ENCODE measurements at regions not wholly inside any gene's neighbourhood (a gene's known extent, or its start where the extent isn't known, plus 50 kb on each side); places are given as distances from the start of the nearest gene placed in this dataset.

- no peak overlapping the region for H3K27ac ChIP-seq
- no peak for TF ChIP-seq CTCF (conservative IDR thresholded peaks at IDR 0.05)
- TF ChIP-seq ZFX (IDR thresholded peaks at IDR 0.05) = no peak
Measured at GRCh38 chr4:44019721-44020120, 428.9 kb downstream of the KCTD8 start.

- no peak overlapping the region for H3K27ac ChIP-seq
- TF ChIP-seq ZFX (IDR thresholded peaks at IDR 0.05) (no peak), CTCF (conservative IDR thresholded peaks at IDR 0.05) (no peak)
Measured at GRCh38 chr4:44025376-44026020, 423.1 kb downstream of the KCTD8 start.

GRCh38 chr4:44038811-44039210, 409.8 kb downstream of the KCTD8 start:
- TF ChIP-seq CTCF (conservative IDR thresholded peaks at IDR 0.05) = no peak
- no peak for TF ChIP-seq ZFX (IDR thresholded peaks at IDR 0.05)
- no peak overlapping the region for H3K27ac ChIP-seq

- H3K27ac ChIP-seq = no peak overlapping the region
- TF ChIP-seq CTCF (conservative IDR thresholded peaks at IDR 0.05) (no peak), ZFX (IDR thresholded peaks at IDR 0.05) (no peak)
Measured at GRCh38 chr4:44046491-44046890, 402.1 kb downstream of the KCTD8 start.

GRCh38 chr4:44056721-44057151, 391.9 kb downstream of the KCTD8 start:
- H3K27ac ChIP-seq = no peak overlapping the region
- TF ChIP-seq CTCF (conservative IDR thresholded peaks at IDR 0.05) = no peak

- no peak overlapping the region for H3K27ac ChIP-seq
- TF ChIP-seq CTCF (conservative IDR thresholded peaks at IDR 0.05) (no peak), ZFX (IDR thresholded peaks at IDR 0.05) (no peak)
Measured at GRCh38 chr4:44070843-44071242, 377.8 kb downstream of the KCTD8 start.

GRCh38 chr4:44071959-44072955, 376.4 kb downstream of the KCTD8 start:
- TF ChIP-seq CTCF (conservative IDR thresholded peaks at IDR 0.05) = no peak
- no peak for TF ChIP-seq ZFX (IDR thresholded peaks at IDR 0.05)
- no peak overlapping the region for H3K27ac ChIP-seq
